SK-N-SH (cell line): ENCODE measurements at regions not wholly inside any gene's neighbourhood (a gene's known extent, or its start where the extent isn't known, plus 50 kb on each side); places are given as distances from the start of the nearest gene placed in this dataset.

Experiments used
- CTCF ChIA-PET: fragments of 300-600, 350-600 bp; formaldehyde crosslinking; extraction: SDS; loops from one replicate; lab custom pipeline; 2021; lab: Yijun Ruan, JAX
- POLR2A ChIA-PET: fragments of 350-600 bp; sonication (Branson Sonifier 250); formaldehyde crosslinking; extraction: SDS; loops from one replicate; lab custom pipeline; 2020; ENCODE audit warnings: antibody characterized with exemption, inconsistent platforms; lab: Yijun Ruan, JAX
- DNase-seq: peaks from one replicate; pipeline ENCODE4 v3.0.0; 2012
- H2AFZ ChIP-seq: fragments of 200-600 bp; sonication (generic); 2 replicates; pipeline ENCODE4 v1.8.1; 2016; ENCODE audit warnings: antibody characterized with exemption, mild to moderate bottlenecking, low read depth
- H3F3A ChIP-seq: fragments of 200-600 bp; sonication (generic); replicated peaks from 2 replicates; pipeline ENCODE3; 2016; ENCODE audit warnings: antibody characterized with exemption, mild to moderate bottlenecking; ENCODE audit not compliant: insufficient read depth
- H3K27ac ChIP-seq, 2 experiments: fragments of 200-500 bp in 1 of 2; fragments of 200-600 bp in 1 of 2; sonication (Bioruptor generic) in 1 of 2; sonication (generic), shearing (Covaris generic) in 1 of 2; 2 replicates each; pipeline versions ENCODE4 v1.5.1 to v1.6.1; 2014 to 2016; ENCODE audit warnings: low read depth in 2 of 2, inconsistent platforms in 1 of 2, low read length in 1 of 2, mild to moderate bottlenecking in 1 of 2, mixed read lengths in 1 of 2
- H3K27me3 ChIP-seq: fragments of 200-600 bp; sonication (generic), shearing (Covaris generic); 2 replicates; pipeline ENCODE4 v1.6.1; 2016; ENCODE audit warnings: mixed run types; ENCODE audit not compliant: insufficient read depth
- H3K36me3 ChIP-seq, 2 experiments: fragments of 200-500 bp in 1 of 2; fragments of 200-600 bp in 1 of 2; sonication (Bioruptor generic) in 1 of 2; sonication (generic) in 1 of 2; replicated peaks in 1 of 2; 2 replicates each; pipeline versions ENCODE3 to v1.5.1; 2014 to 2016; ENCODE audit warnings: low read length in 1 of 2, mild to moderate bottlenecking in 1 of 2; ENCODE audit not compliant: insufficient read depth in 2 of 2, control insufficient read depth in 1 of 2
- H3K4me1 ChIP-seq, 2 experiments: fragments of 200-500 bp in 1 of 2; fragments of 200-600 bp in 1 of 2; sonication (Bioruptor generic) in 1 of 2; sonication (generic), shearing (Covaris generic) in 1 of 2; 2 replicates each; pipeline versions ENCODE4 v1.5.1 to v1.6.1; 2014 to 2016; ENCODE audit warnings: low read depth in 1 of 2, low read length in 1 of 2, mixed run types in 1 of 2; ENCODE audit not compliant: insufficient read depth in 2 of 2, control insufficient read depth in 1 of 2
- H3K4me2 ChIP-seq: fragments of 200-600 bp; sonication (generic), shearing (Covaris generic); 2 replicates; pipeline ENCODE4 v1.6.1; 2017; ENCODE audit warnings: mixed run types
- H3K4me3 ChIP-seq, 2 experiments: fragments of 200-500 bp in 1 of 2; fragments of 200-600 bp in 1 of 2; sonication (Bioruptor generic) in 1 of 2; sonication (generic), shearing (Covaris generic) in 1 of 2; 2 replicates each; pipeline versions ENCODE4 v1.5.1 to v1.8.1; 2014 to 2016; ENCODE audit warnings: low read depth in 2 of 2, inconsistent platforms in 1 of 2, low read length in 1 of 2, mild to moderate bottlenecking in 1 of 2, mixed read lengths in 1 of 2, moderate library complexity in 1 of 2
- H3K79me2 ChIP-seq: fragments of 200-600 bp; sonication (generic); 2 replicates; pipeline ENCODE4 v1.8.1; 2017; ENCODE audit warnings: mild to moderate bottlenecking; ENCODE audit not compliant: insufficient read depth
- H3K9ac ChIP-seq: fragments of 200-600 bp; sonication (generic); 2 replicates; pipeline ENCODE4 v1.6.1; 2017; ENCODE audit warnings: mixed run types
- H3K9me2 ChIP-seq: fragments of 200-600 bp; sonication (generic); 2 replicates; pipeline ENCODE4 v1.6.1; 2017; ENCODE audit warnings: mixed run types
- H3K9me3 ChIP-seq: fragments of 200-600 bp; sonication (generic); 2 replicates; pipeline ENCODE4 v1.6.1; 2017; ENCODE audit warnings: mixed run types, mild to moderate bottlenecking, moderate library complexity
- H4K20me1 ChIP-seq: fragments of 200-600 bp; sonication (generic); 2 replicates; pipeline ENCODE4 v1.6.1; 2017; ENCODE audit warnings: mild to moderate bottlenecking, mixed run types; ENCODE audit not compliant: insufficient read depth
- CHD2 ChIP-seq: fragments of 150-350 bp; IDR thresholded peaks from 2 replicates; pipeline ENCODE4 v1.6.1; 2018; ENCODE audit warnings: low read length; ENCODE audit not compliant: partially characterized antibody
- EZH2phosphoT487 ChIP-seq: fragments of 200-600 bp; sonication (generic); IDR thresholded peaks from 2 replicates; pipeline ENCODE4 v1.6.1; 2017; ENCODE audit warnings: low read depth, mixed run types, mild to moderate bottlenecking, antibody characterized with exemption, moderate library complexity, borderline replicate concordance
- FOXJ3 ChIP-seq: sonication (generic); formaldehyde crosslinking; IDR thresholded peaks from 2 replicates; pipeline ENCODE4 v1.5.1; 2020; ENCODE audit warnings: mild to moderate bottlenecking, missing genetic modification reagents
- FOXM1 ChIP-seq: IDR thresholded peaks from 2 replicates; pipeline ENCODE4 v1.4.0; 2012; ENCODE audit warnings: low read depth, mild to moderate bottlenecking
- GABPA ChIP-seq: IDR thresholded peaks from 2 replicates; pipeline ENCODE4 v1.4.0; 2012; ENCODE audit warnings: low read depth, mild to moderate bottlenecking
- GATA2 ChIP-seq: sonication (generic); formaldehyde crosslinking; IDR thresholded peaks from 2 replicates; pipeline ENCODE4 v1.5.0; 2020; ENCODE audit warnings: mild to moderate bottlenecking, missing genetic modification reagents
- MAX ChIP-seq: IDR thresholded peaks from 2 replicates; pipeline ENCODE4 v1.4.0; 2012; ENCODE audit warnings: low read depth
- NFIC ChIP-seq: IDR thresholded peaks from 2 replicates; pipeline ENCODE4 v1.4.0; 2012; ENCODE audit warnings: borderline replicate concordance
- NRF1 ChIP-seq: IDR thresholded peaks from 2 replicates; pipeline ENCODE4 v1.6.1; 2012; ENCODE audit warnings: low read depth, mild to moderate bottlenecking, low read length
- POLR2AphosphoS5 ChIP-seq: IDR thresholded peaks from 2 replicates; pipeline ENCODE4 v1.6.1; 2012; ENCODE audit warnings: low read depth, low read length
- RCOR1 ChIP-seq: fragments of 150-350 bp; IDR thresholded peaks from 2 replicates; pipeline ENCODE4 v1.6.1; 2017; ENCODE audit warnings: antibody characterized with exemption, low read length
- SIN3A ChIP-seq: IDR thresholded peaks from 2 replicates; pipeline ENCODE4 v1.6.1; 2012; ENCODE audit warnings: low read depth, mild to moderate bottlenecking, low read length, moderate library complexity, borderline replicate concordance
- SMC3 ChIP-seq: IDR thresholded peaks from 2 replicates; pipeline ENCODE4 v1.6.1; 2012; ENCODE audit warnings: low read depth, low read length, improper control_type of control experiment
- TAF1 ChIP-seq: IDR thresholded peaks from 2 replicates; pipeline ENCODE4 v1.6.1; 2012; ENCODE audit warnings: low read depth, mild to moderate bottlenecking, low read length, moderate library complexity, borderline replicate concordance
- TCF12 ChIP-seq: IDR thresholded peaks from 2 replicates; pipeline ENCODE4 v1.4.0; 2012
- TEAD4 ChIP-seq: IDR thresholded peaks from 2 replicates; pipeline ENCODE4 v1.4.0; 2012; ENCODE audit warnings: mild to moderate bottlenecking, borderline replicate concordance; ENCODE audit not compliant: insufficient read depth
- USF1 ChIP-seq: IDR thresholded peaks from 2 replicates; pipeline ENCODE4 v1.4.0; 2012; ENCODE audit warnings: low read depth, borderline replicate concordance
- YY1 ChIP-seq: IDR thresholded peaks from 2 replicates; pipeline ENCODE4 v1.4.0; 2012; ENCODE audit warnings: low read depth, mild to moderate bottlenecking
- WGBS: methylation state at CpG from one replicate; pipeline ENCODE4 v1.1.6; 2017; ENCODE audit warnings: low lambda C conversion rate; 5-methylcytosine and 5-hydroxymethylcytosine counted together
- TF ChIP-seq, protein P1 (sequence below): IDR thresholded peaks from 2 replicates; pipeline ENCODE4; 2012
- TF ChIP-seq, protein P2 (sequence below): IDR thresholded peaks from 2 replicates; pipeline ENCODE4 v1.6.1; 2012; ENCODE audit warnings: mild to moderate bottlenecking, low read depth, low read length, moderate library complexity

- Histone ChIP-seq H3K79me2 (no peaks in the 10 kb centered on the region), H3K4me1 (no peaks in the 10 kb centered on the region; a peak in 3 of 4 replicates), H4K20me1 (no peaks in the 10 kb centered on the region), H2AFZ (0 out of 2 replicates have a peak overlapping the region, but pooled peaks have one; percentile 56), H3F3A (no peaks in the 10 kb centered on the region), H3K36me3 (no peaks in the 10 kb centered on the region), H3K4me2 (no peak overlapping the region), H3K4me3 (no peak overlapping the region), H3K9me2 (no peaks in the 10 kb centered on the region), H3K9me3 (peaks cover 9% of the 10 kb centered on the region), H3K27me3 (no peaks in the 10 kb centered on the region), H3K9ac (no peak overlapping the region), H3K27ac (no peak overlapping the region)
- WGBS: 31% methylated on average over 4 of the region's 4 CpGs
- TF ChIP-seq TEAD4 (no peak), NFIC (no peak), YY1 (no peak), CHD2 (no peak), SMC3 (no peak), POLR2AphosphoS5 (no peak), FOXM1 (no peak), GATA2 (CRISPR knock-in tag) (no peak), FOXJ3 (CRISPR knock-in tag) (no peak)
- TF ChIP-seq, protein P1, sequence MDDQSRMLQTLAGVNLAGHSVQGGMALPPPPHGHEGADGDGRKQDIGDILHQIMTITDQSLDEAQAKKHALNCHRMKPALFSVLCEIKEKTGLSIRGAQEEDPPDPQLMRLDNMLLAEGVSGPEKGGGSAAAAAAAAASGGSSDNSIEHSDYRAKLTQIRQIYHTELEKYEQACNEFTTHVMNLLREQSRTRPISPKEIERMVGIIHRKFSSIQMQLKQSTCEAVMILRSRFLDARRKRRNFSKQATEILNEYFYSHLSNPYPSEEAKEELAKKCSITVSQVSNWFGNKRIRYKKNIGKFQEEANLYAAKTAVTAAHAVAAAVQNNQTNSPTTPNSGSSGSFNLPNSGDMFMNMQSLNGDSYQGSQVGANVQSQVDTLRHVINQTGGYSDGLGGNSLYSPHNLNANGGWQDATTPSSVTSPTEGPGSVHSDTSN: no peak
- CTCF ChIA-PET: interaction anchor here (2.4 kb wide), 1 partner anchor 9 kb away, joined by 7 read pairs; no protein-coding TSS in a partner anchor
- no peak for DNase-seq
- POLR2A ChIA-PET: no interaction called here
These were observed 157.9 kb upstream of the STXBP5 start for GRCh38 chr6:147046141-147046877.

- Histone ChIP-seq H3K4me2 (no peak overlapping the region), H3K27me3 (no peaks in the 10 kb centered on the region), H3F3A (no peaks in the 10 kb centered on the region), H3K9me2 (no peaks in the 10 kb centered on the region), H3K4me3 (no peak overlapping the region), H3K9me3 (peaks cover 2% of the 10 kb centered on the region; the same call in 1 of the 2 replicates), H3K27ac (no peak overlapping the region), H3K79me2 (no peaks in the 10 kb centered on the region), H3K9ac (no peak overlapping the region), H3K4me1 (no peaks in the 10 kb centered on the region; a peak in 3 of 4 replicates), H2AFZ (no peak overlapping the region), H4K20me1 (no peaks in the 10 kb centered on the region), H3K36me3 (no peaks in the 10 kb centered on the region)
- 87% methylated on average over 3 of the region's 3 CpGs for WGBS
- ChIA-PET CTCF (no interaction called here), POLR2A (no interaction called here)
- DNase-seq: no peak
- TF ChIP-seq NRF1 (no peak), TAF1 (no peak), TCF12 (no peak), CHD2 (no peak), TEAD4 (no peak), MAX (no peak), FOXJ3 (CRISPR knock-in tag) (no peak), EZH2phosphoT487 (no peak), RCOR1 (no peak), GATA2 (CRISPR knock-in tag) (no peak), YY1 (no peak), FOXM1 (no peak), SMC3 (no peak), SIN3A (no peak), GABPA (no peak), USF1 (no peak)
- TF ChIP-seq, protein P1: no peak
- TF ChIP-seq, protein P2, sequence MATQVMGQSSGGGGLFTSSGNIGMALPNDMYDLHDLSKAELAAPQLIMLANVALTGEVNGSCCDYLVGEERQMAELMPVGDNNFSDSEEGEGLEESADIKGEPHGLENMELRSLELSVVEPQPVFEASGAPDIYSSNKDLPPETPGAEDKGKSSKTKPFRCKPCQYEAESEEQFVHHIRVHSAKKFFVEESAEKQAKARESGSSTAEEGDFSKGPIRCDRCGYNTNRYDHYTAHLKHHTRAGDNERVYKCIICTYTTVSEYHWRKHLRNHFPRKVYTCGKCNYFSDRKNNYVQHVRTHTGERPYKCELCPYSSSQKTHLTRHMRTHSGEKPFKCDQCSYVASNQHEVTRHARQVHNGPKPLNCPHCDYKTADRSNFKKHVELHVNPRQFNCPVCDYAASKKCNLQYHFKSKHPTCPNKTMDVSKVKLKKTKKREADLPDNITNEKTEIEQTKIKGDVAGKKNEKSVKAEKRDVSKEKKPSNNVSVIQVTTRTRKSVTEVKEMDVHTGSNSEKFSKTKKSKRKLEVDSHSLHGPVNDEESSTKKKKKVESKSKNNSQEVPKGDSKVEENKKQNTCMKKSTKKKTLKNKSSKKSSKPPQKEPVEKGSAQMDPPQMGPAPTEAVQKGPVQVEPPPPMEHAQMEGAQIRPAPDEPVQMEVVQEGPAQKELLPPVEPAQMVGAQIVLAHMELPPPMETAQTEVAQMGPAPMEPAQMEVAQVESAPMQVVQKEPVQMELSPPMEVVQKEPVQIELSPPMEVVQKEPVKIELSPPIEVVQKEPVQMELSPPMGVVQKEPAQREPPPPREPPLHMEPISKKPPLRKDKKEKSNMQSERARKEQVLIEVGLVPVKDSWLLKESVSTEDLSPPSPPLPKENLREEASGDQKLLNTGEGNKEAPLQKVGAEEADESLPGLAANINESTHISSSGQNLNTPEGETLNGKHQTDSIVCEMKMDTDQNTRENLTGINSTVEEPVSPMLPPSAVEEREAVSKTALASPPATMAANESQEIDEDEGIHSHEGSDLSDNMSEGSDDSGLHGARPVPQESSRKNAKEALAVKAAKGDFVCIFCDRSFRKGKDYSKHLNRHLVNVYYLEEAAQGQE: no peak
These were observed 155.3 kb upstream of the STXBP5 start for GRCh38 chr6:147048930-147049329.
